NCI-H345 treated with DMSO at 0.1 percent for 48 hours (cell line): ENCODE measurements at regions not wholly inside any gene's neighbourhood (a gene's known extent, or its start where the extent isn't known, plus 50 kb on each side); places are given as distances from the start of the nearest gene placed in this dataset.

Source experiments
- DNase-seq: peaks from one replicate; lab custom pipeline; 2025; ENCODE audit not compliant: unreplicated experiment; lab: John Stamatoyannopoulos, UW

DNA sequence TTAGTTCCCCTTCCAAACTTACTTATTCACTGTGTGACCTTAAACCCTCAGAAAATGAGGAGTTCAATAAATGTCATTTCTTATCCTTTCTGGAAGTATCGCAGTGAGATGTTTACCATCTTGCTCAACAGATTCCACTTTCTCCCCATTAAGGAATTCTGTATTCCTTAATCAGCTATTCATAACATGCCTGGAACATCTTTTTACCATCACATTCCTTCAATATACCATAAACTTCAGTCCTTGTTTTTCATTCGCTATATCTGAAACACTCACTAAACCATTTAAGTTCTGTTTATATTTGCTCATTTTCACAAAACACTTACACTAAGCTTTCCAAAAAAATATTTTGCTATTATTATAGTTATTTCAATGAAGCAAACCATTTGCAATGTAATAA is 1158.6 kb downstream of the CDH12 start:
- no peak for DNase-seq

DNA sequence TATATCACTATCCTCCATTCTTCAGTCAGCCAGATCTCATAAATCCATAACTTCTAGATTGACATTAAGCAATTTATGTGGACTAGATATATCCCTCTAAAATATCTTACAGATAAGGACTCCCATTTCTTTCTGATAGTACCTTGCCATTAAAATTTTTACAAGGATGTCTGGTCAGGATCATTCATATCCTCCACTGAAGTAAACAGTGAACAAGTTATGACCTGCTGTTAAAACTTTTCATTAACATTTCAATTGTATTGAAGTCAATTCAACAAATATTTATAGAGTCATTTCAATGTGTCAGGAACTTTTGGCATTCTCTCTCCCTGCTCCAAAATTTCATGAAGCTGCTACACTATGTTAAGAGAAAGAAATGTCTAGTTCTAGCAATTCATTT is 1159.6 kb downstream of the CDH12 start:
- DNase-seq = no peak

GRCh38 chr5:21689587-21689986 is 1163.6 kb downstream of the CDH12 start:
- no peak for DNase-seq

GRCh38 chr5:21688655-21689054 is 1164.5 kb downstream of the CDH12 start:
- no peak for DNase-seq

DNA sequence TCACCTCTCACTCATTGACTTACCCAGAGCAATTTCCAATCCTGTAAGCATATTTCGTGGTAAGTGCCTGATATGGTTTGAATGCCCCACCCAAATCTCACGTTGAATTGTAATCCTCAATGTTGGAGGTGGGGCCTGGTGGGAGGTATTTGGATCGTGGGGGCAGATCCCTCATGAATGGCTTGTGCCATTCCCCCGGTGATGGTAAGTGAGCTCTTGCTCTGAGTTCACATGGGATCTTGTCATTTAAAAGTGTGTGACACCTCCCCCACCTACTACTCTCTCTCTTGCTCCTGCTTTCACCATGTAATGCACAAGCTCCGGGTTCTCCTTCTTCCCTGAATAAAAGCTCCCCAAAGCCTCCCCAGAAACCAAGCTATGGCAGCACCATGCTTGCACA is 1165.5 kb downstream of the CDH12 start:
- DNase-seq = no peak

- DNase-seq = no peak
Measured at GRCh38 chr5:21686706-21687105, 1166.4 kb downstream of the CDH12 start.

DNA sequence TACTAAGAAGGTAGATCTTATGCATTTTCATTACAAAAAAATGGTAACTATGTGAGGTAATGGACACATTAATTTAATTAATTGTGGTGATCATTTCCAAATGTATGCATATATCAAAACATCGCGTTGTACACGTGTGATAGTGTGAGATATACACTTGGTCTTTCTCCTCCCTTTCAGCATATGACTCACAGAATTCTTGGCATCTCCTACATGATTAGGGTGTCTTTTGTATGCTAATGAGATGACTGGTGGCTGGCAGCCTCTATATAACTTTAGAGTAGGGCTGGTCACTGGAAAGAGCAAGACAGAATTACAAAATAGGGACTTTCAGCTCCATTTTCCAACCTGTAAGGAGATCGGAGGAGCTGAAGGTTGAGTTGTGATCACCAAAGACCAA is 1167.6 kb downstream of the CDH12 start:
- no peak for DNase-seq

GRCh38 chr5:21684992-21685391 is 1168.2 kb downstream of the CDH12 start:
- no peak for DNase-seq

DNA sequence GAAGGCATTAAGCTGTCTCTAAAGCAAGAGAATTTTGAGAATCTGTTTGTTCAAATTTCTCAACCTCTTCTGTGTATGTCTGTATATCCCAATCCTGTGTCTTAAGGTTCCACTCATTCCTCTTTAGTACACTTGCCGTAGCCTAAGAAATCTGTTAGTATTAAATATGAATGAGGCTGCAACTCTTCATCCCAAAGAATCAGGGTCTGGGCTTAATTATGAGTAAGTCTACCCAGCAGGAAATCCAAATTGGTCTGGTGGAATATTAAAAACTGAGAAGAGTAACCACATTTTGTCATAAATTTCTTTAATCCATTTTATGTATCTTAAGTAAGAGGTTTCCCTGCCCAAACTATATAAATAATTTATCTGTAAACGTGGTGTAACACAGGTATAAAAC is 1171.2 kb downstream of the CDH12 start:
- no peak for DNase-seq

DNA sequence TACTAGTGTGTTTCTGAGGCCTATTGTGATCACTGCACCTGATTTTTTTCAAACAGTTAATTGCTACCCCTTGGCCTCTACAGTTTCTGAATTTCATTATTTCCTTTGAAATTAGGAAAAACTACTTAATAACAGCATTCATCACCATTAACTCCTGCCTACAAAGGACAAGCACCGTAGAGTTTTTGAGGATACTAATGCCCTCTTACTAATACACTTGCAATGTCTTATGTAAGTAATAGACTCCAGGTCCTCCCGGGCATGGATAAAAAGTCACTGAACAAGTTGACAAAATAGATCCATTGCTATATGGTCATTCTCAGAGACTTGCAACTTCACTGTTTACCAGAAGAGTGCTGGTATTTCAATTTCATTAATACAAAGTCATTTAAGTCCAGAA is 1172.5 kb downstream of the CDH12 start:
- DNase-seq = no peak

GRCh38 chr5:21680196-21680595 is 1172.9 kb downstream of the CDH12 start:
- DNase-seq = no peak

DNA sequence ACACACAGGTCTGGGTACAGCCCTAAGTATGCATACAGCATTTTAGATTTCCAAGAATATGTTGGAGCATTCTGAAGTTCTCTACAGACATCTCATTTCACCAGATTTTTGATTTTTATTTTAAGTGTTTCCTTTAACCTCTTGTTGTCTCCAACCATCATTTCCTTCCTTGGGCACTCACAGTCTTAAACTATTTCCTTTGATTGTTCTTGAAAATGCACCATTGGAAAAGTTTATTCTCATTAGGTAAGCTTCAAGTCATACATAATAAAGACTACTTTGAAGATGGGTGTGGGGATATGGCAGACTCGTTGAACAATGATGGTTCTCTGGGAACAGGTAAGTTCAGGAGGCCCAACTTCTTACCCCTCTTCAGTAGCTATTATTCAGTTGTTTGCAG is 1174.6 kb downstream of the CDH12 start:
- no peak for DNase-seq

DNA sequence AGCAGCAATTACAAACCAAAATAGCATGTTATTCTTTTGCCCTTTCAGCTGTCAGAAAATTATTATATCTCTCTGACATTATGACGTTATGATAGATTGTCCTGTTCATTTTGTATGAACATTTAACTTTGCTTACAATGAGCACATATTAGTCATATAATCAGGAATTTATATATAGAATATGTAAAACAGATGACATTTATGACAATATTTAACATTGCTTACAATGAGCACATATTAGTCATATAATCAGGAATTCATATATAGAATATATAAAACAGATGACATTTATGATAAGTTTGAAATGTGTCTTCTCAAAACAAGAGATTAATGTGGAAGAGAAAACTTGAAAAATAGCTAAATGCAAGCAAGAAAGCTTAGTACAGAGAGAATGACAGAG is 1180.2 kb downstream of the CDH12 start:
- DNase-seq = no peak

DNA sequence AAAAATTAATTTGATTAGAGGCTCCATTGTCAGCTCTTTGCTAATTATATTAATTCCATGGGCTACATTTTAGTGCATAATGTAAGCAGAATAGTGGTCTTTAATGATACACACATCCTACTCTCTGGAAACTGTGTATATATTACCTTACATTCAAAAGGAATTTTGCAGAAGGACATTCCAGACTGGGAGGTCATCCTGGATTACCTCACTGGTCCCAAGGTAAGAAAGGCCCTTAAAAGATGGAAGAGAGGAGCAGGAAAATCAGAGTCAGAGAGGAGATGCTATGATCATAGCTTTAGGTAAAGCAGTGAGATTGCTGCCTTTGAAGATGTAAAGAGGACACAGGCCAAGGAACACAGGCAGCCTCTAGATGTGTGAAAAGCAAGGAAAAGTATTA is 1180.8 kb downstream of the CDH12 start:
- no peak for DNase-seq

GRCh38 chr5:21665524-21665923 is 1187.6 kb downstream of the CDH12 start:
- no peak for DNase-seq

DNA sequence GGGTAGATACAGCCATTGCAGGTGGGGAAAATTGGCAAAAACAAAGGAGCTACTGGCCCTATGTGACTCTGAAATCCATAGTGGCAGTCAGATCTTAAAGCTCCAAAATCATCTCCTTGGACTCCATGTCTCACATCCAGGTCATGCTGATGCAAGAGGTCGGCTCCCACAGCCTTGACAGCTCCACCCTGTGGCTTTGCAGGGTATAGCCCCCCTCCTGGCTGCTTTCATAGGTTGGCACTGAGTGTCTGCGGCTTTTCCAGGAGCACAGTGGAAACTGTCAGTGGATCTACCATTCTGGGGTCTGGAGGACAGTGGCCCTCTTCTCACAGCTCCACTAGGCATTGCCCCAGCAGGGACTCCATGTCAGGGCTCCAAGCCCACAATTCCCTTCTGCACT is 1190.1 kb downstream of the CDH12 start:
- no peak for DNase-seq

DNA sequence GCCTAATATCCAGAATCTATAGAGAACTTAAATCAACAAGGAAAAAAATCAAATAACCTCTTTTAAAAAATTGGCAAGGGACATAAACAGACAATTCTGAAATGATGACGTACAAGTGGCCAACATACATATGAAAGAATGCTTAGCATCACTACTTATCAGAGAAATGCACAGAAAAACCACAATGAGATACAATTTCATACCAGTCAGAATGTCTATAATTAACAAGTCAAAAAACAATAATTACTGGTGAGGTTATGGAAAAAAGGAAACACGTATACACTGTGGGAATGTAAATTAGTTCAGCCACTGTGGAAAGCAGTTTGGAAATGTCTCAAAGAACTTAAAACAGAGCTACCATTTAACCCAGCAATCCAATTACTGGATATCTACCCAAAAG is 1192.0 kb downstream of the CDH12 start:
- no peak for DNase-seq

GRCh38 chr5:21654556-21654955 is 1198.6 kb downstream of the CDH12 start:
- no peak for DNase-seq

- peak; percentile 49 for DNase-seq
Measured at GRCh38 chr5:21649969-21650368, 1203.2 kb downstream of the CDH12 start.

- DNase-seq = no peak
Measured at GRCh38 chr5:21646469-21646868, 1206.7 kb downstream of the CDH12 start.

DNA sequence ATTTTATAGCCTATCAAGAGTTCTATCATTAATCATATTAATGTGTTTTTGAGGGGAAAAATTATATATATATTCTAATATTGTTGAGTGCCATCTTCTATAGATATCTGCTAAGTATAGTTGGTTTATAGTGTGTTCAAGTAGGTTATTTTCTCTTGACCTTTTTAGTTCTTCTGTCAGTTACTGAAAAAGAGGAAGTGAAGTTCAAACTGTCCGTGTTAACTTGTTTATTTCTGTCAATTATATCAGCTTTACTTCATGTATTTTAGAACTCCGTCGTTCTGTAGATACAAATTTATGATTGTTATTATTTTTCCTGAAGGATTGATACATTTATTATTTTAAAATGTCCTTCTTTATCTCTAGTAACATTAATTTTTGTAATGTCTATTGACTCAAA is 1209.1 kb downstream of the CDH12 start:
- no peak for DNase-seq

DNA sequence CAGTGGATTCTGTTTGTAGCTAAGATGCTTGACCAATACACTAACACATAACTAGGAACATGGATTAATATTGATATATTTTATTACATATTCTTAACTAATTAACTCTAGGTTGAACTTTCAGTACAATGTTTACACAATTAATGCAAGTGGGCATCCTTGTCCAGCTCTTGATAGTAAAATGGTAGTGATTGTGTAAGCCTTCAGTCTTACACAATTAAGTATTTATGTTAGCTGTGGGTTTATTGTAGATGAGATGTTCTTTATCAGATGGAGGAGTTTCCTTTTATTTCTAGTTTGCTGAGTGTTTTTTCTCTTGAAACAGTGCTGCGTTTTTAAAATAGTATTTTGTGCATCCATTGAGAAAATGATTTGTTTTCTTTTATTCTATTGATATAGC is 1210.8 kb downstream of the CDH12 start:
- no peak for DNase-seq

DNA sequence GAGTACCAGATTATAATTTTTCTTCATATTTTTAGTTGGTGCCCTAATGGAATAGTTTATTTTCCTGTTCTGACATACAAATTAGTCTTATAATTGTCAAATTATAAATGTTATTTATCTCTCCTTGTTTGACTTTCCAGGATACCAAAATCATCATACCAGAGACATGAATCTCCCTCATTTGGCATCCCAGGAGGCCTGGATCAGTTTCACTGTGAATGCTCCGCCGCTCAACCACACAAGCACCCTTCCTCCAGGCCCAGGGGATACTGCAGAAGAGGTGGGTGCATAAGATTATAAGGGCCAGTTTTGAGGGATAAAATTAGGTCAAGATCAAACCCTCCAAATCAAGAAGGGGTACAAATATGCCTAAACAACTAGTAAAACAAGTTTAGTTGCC is 1229.3 kb downstream of the CDH12 start:
- DNase-seq = no peak

GRCh38 chr5:21615195-21615765 is 1237.9 kb downstream of the CDH12 start:
- no peak for DNase-seq
